PC-3 (cell line): ENCODE measurements at regions not wholly inside any gene's neighbourhood (a gene's known extent, or its start where the extent isn't known, plus 50 kb on each side); places are given as distances from the start of the nearest gene placed in this dataset.

Experiments used
- EZH2phosphoT487 ChIP-seq: fragments of 300-600 bp; sonication (generic); IDR thresholded peaks from 2 replicates; pipeline ENCODE4 v1.6.1; 2018; ENCODE audit warnings: mild to moderate bottlenecking, antibody characterized with exemption, low read length, borderline replicate concordance
- TF ChIP-seq, protein P1 (sequence below): fragments of 300-600 bp; sonication (generic); conservative IDR thresholded peaks from 2 replicates; pipeline ENCODE4 v1.5.1; 2017; ENCODE audit warnings: antibody characterized with exemption, low read depth, mild to moderate bottlenecking, low read length

DNA sequence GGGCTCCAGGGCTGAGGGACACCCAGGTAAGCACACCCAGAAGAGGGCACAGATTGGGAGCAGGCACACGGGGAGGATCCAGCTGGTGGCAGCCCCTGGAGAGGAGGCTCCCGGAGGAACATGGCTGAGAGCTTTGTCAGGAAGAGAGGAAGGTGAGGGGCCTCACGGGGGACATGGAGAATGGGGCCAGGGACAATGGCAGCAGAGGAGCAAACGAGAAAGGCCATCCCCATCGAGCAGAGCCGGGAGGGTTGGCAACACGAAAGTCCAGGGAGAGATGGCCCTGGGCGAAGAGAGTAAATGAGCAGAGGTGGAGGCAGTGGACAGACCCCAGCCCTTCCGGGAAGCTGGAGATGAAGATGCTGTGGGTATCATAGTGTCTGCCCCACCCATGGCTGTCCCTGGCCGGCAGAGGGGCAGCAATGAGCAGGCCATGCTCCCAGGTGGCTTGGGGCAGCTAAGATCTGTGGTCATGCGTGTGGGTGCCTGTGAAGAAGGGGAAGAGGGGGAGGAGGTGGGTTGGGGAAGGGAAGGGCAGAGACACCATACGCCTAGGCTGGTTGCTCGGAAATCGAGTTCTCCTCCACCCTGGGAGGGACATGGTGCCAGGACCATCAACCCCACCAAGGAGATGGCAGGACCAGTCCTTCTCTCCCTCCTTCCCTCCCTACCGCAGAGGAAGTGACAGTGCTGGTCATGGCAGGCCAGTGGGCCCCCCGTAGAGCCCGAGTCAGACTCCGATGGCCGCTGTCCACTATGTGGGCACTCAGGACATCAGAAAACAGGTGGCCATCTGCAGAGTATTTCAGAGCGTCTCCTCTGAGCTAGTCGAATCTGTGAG lies 191.7 kb downstream of the NDUFA10 start:
- TF ChIP-seq, protein P1, sequence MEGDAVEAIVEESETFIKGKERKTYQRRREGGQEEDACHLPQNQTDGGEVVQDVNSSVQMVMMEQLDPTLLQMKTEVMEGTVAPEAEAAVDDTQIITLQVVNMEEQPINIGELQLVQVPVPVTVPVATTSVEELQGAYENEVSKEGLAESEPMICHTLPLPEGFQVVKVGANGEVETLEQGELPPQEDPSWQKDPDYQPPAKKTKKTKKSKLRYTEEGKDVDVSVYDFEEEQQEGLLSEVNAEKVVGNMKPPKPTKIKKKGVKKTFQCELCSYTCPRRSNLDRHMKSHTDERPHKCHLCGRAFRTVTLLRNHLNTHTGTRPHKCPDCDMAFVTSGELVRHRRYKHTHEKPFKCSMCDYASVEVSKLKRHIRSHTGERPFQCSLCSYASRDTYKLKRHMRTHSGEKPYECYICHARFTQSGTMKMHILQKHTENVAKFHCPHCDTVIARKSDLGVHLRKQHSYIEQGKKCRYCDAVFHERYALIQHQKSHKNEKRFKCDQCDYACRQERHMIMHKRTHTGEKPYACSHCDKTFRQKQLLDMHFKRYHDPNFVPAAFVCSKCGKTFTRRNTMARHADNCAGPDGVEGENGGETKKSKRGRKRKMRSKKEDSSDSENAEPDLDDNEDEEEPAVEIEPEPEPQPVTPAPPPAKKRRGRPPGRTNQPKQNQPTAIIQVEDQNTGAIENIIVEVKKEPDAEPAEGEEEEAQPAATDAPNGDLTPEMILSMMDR, result no peak
- TF ChIP-seq EZH2phosphoT487, result no peak
